MCF 10A (cell line): ENCODE measurements at regions not wholly inside any gene's neighbourhood (a gene's known extent, or its start where the extent isn't known, plus 50 kb on each side); places are given as distances from the start of the nearest gene placed in this dataset.

Experiments
- BruUV-seq: library from RNA; stranded (reverse); fragments of 400-500 nt; replicated peaks from 2 replicates; lab custom pipeline; 2021; lab: Mats Ljungman, UMichigan
- CTCF ChIA-PET: fragments of 300-600 bp; sonication (Branson Sonifier 250); formaldehyde crosslinking; extraction: SDS; loops from one replicate; lab custom pipeline; 2021; ENCODE audit warnings: antibody characterized with exemption, inconsistent platforms; lab: Yijun Ruan, JAX
- POLR2A ChIA-PET: fragments of 300-600, 350-650 bp; sonication (Branson Sonifier 250); formaldehyde crosslinking; extraction: SDS; loops from one replicate; lab custom pipeline; 2020; ENCODE audit warnings: antibody characterized with exemption, inconsistent platforms; lab: Yijun Ruan, JAX
- DNase-seq: peaks from one replicate; pipeline ENCODE4 v3.0.0-alpha.2; 2018; ENCODE audit not compliant: unreplicated experiment
- H3K27ac Mint-ChIP-seq: one replicate; pipeline ENCODE4 v1.8.0; 2022; ENCODE audit warnings: mild to moderate bottlenecking, low read depth, mixed read lengths; ENCODE audit not compliant: unreplicated experiment
- H3K27me3 Mint-ChIP-seq: one replicate; pipeline ENCODE4 v1.8.0; 2022; ENCODE audit warnings: mixed read lengths; ENCODE audit not compliant: insufficient read depth, unreplicated experiment
- H3K36me3 Mint-ChIP-seq: one replicate; pipeline ENCODE4 v1.8.0; 2022; ENCODE audit warnings: mild to moderate bottlenecking, moderate library complexity, mixed read lengths; ENCODE audit not compliant: insufficient read depth, unreplicated experiment
- H3K4me1 Mint-ChIP-seq: one replicate; pipeline ENCODE4 v1.8.0; 2022; ENCODE audit warnings: mixed read lengths; ENCODE audit not compliant: insufficient read depth, unreplicated experiment
- H3K4me3 Mint-ChIP-seq: one replicate; pipeline ENCODE4 v1.8.0; 2022; ENCODE audit warnings: mild to moderate bottlenecking, moderate library complexity, mixed read lengths; ENCODE audit not compliant: unreplicated experiment
- H3K9me3 Mint-ChIP-seq: one replicate; pipeline ENCODE4 v1.8.0; 2022; ENCODE audit warnings: mixed read lengths; ENCODE audit not compliant: unreplicated experiment
- intact Hi-C: fragments of 100-400 bp; cut with micrococcal nuclease; formaldehyde crosslinking; loops from 2 replicates; pipeline ENCODE4 v1.14.1; 2022
- TF ChIP-seq, protein P1 (sequence below): fragments of 200-600 bp; IDR thresholded peaks from one replicate; pipeline ENCODE4 v1.8.0; 2022; ENCODE audit warnings: antibody characterized with exemption, mild to moderate bottlenecking; ENCODE audit not compliant: unreplicated experiment

DNA sequence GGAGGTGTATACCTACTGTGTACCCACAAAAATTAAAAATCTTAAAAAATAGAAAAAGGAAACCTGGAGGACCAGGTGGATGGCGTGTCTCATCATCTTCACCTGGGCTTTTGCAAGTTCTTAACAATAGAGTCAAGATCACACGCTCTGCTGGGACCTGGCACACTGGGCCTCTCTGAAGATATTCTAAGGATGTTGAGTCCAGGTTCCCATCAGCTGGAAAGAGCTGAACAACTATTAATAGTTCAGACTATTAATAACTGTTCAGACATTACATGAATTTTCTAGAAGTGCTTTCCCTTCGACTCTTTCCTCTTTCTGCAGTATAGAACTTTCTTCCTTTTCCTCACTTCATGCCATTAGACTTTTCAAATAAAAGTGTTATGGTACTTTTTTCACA lies 320.2 kb upstream of the IL12A start:
- intact Hi-C loops = no loop called here
- no peak for DNase-seq
- no peaks in the 10 kb centered on the region for H3K27me3 Mint-ChIP-seq
- H3K9me3 Mint-ChIP-seq = no peaks in the 10 kb centered on the region
- H3K4me1 Mint-ChIP-seq = no peaks in the 10 kb centered on the region
- no peak overlapping the region for H3K4me3 Mint-ChIP-seq
- CTCF ChIA-PET = interaction anchor here (0.6 to 1.0 kb wide), 2 partner anchors 194 to 363 kb away, joined by 3 to 4 read pairs; no protein-coding TSS in a partner anchor
- TF ChIP-seq, protein P1, sequence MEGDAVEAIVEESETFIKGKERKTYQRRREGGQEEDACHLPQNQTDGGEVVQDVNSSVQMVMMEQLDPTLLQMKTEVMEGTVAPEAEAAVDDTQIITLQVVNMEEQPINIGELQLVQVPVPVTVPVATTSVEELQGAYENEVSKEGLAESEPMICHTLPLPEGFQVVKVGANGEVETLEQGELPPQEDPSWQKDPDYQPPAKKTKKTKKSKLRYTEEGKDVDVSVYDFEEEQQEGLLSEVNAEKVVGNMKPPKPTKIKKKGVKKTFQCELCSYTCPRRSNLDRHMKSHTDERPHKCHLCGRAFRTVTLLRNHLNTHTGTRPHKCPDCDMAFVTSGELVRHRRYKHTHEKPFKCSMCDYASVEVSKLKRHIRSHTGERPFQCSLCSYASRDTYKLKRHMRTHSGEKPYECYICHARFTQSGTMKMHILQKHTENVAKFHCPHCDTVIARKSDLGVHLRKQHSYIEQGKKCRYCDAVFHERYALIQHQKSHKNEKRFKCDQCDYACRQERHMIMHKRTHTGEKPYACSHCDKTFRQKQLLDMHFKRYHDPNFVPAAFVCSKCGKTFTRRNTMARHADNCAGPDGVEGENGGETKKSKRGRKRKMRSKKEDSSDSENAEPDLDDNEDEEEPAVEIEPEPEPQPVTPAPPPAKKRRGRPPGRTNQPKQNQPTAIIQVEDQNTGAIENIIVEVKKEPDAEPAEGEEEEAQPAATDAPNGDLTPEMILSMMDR = no peak
- no TSS peak for BruUV-seq
- H3K27ac Mint-ChIP-seq = no peak overlapping the region
- H3K36me3 Mint-ChIP-seq = no peaks in the 10 kb centered on the region
- POLR2A ChIA-PET = no interaction called here

DNA sequence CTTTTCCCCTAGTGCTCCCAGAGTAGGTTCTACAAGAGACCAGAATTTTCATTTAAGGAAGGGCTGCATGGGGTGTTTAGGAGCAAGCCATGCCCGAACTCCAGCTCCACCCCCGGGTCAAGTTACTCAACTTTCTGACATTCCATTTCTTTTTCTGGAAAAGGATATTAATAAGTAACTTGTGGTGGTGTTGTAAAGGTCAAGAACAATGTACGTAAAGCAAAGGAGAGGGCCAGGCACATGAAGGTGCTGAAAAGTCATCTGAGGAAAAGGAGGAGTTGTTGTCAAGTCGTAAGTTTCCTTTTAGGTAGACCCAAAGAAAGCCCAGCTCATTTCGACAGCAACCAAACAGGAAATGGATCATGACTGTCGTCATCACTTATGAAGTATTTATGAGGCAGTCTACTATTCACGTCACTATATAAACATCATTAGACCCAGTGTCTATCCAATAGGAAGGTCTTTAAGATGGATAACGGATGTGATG lies 319.6 kb upstream of the IL12A start:
- BruUV-seq = no TSS peak
- Mint-ChIP-seq H3K9me3 (no peaks in the 10 kb centered on the region), H3K27ac (no peak overlapping the region), H3K27me3 (no peaks in the 10 kb centered on the region), H3K36me3 (no peaks in the 10 kb centered on the region), H3K4me1 (no peaks in the 10 kb centered on the region), H3K4me3 (no peak overlapping the region)
- TF ChIP-seq, protein P1 = no peak
- DNase-seq = peak; percentile 4
- CTCF ChIA-PET = interaction anchor here (0.6 to 1.0 kb wide), 3 partner anchors 66 to 363 kb away, joined by 3 to 4 read pairs (median 3); no protein-coding TSS in a partner anchor
- POLR2A ChIA-PET = no interaction called here
- intact Hi-C loops = no loop called here

DNA sequence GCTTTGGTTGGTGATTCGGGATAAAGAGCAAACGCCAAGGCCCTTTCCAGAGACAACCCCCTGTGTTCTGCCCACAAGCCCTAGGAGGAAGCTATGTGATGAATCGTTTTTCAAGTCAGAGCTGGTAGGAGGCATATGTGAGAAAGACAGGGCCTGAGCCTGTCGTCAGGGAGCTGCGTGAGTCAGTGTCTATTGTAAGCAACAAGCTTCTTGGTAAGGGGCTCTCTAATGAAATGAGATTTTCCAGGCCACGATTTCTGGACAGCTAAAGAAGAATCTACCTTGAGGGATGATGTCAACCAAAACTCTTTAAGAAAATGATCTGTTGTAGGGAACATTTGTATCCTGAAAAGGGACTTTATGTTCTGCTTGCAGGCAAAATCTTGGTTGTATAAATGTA lies 318.9 kb upstream of the IL12A start:
- no peaks in the 10 kb centered on the region for H3K9me3 Mint-ChIP-seq
- no TSS peak for BruUV-seq
- no peaks in the 10 kb centered on the region for H3K36me3 Mint-ChIP-seq
- H3K27me3 Mint-ChIP-seq = no peaks in the 10 kb centered on the region
- no peak overlapping the region for H3K4me3 Mint-ChIP-seq
- intact Hi-C loops = no loop called here
- TF ChIP-seq, protein P1 = no peak
- no peaks in the 10 kb centered on the region for H3K4me1 Mint-ChIP-seq
- no peak overlapping the region for H3K27ac Mint-ChIP-seq
- ChIA-PET POLR2A (no interaction called here), CTCF (interaction anchor here (0.6 to 1.0 kb wide), 3 partner anchors 39 to 196 kb away, joined by 3 to 6 read pairs (median 4); no protein-coding TSS in a partner anchor)
- no peak for DNase-seq

DNA sequence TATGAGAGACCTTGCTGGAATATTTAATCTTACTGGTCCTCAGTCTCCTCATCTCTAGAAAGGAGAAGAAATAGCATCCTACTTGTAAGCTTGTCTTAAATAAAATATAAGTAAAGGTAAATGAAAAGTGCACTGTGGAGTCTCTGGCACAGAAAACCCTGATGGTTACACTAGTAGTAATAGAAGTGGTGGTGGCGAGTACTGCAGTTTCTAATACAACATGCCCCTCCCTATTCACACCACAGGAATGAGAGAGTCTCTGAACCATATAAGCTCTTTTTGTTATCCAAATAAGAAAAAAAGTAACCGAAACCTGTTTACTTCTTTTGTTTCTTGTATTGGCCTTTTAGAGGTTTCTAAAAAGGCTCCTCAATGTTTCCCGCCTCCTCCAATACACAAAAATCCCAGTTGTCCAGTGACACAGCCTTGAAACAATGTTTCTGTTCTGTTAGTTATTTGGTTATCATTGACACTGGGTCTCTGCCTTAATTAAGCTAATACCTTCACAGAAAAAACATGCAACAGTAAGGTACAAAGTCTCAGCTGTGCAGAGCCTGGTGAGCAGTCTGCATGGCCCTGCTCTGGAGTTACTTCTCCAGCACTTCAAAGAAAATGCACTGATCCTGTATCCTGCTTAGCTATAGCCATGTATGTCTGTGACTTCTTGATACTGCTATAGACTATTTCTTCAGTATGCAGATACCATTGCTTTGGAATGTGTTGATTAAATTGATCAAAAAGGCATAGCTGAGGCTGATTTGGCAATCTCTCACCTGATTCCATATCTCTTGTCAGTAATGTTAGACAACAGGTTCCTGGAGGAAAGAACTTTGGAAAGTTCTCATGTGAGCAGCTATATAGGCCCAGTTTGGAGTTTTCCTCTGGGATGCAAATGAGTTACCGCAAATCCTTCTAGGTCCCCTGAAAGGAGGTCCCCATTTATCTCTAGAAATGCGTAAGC lies 315.6 kb upstream of the IL12A start:
- ChIA-PET POLR2A (interaction anchor here (0.6 kb wide), 1 partner anchor 39 kb away, joined by 3 read pairs; no protein-coding TSS in a partner anchor), CTCF (interaction anchor here (0.6 to 1.7 kb wide), 4 partner anchors 18 to 211 kb away, joined by 3 to 5 read pairs (median 4); no protein-coding TSS in a partner anchor)
- H3K36me3 Mint-ChIP-seq = no peaks in the 10 kb centered on the region
- H3K4me3 Mint-ChIP-seq = no peak overlapping the region
- H3K27ac Mint-ChIP-seq = no peak overlapping the region
- H3K27me3 Mint-ChIP-seq = no peaks in the 10 kb centered on the region
- TF ChIP-seq, protein P1 = no peak
- no peaks in the 10 kb centered on the region for H3K9me3 Mint-ChIP-seq
- no TSS peak for BruUV-seq
- intact Hi-C loops = no loop called here
- DNase-seq = no peak
- H3K4me1 Mint-ChIP-seq = no peaks in the 10 kb centered on the region
